Liver (tissue), 8 donors: ENCODE measurements at regions not wholly inside any gene's neighbourhood (a gene's known extent, or its start where the extent isn't known, plus 50 kb on each side); places are given as distances from the start of the nearest gene placed in this dataset.

Experiments
- DNase-seq: peaks from one replicate; pipeline ENCODE4 v3.0.0-alpha.2; 2017; ENCODE audit warnings: low spot score
- H3K27ac ChIP-seq, 2 donors: one replicate each; pipeline ENCODE4 v1.7.0; 2013; ENCODE audit warnings: inconsistent platforms in 2 of 2, low read length in 2 of 2, control low read depth in 1 of 2, low read depth in 1 of 2, mild to moderate bottlenecking in 1 of 2
- H3K27me3 ChIP-seq, 4 donors: one replicate each; pipeline versions ENCODE4 v1.6.1 to v1.7.0; 2013; ENCODE audit warnings: low read length in 3 of 4, inconsistent platforms in 1 of 4, mild to moderate bottlenecking in 1 of 4, moderate library complexity in 1 of 4; ENCODE audit not compliant: control insufficient read depth in 4 of 4, insufficient read depth in 4 of 4
- H3K36me3 ChIP-seq, 4 donors: one replicate each; pipeline versions ENCODE4 v1.6.1 to v1.7.0; 2013; ENCODE audit warnings: low read length in 3 of 4, mild to moderate bottlenecking in 3 of 4, low read depth in 1 of 4, moderate library complexity in 1 of 4; ENCODE audit not compliant: control insufficient read depth in 4 of 4, insufficient read depth in 3 of 4
- H3K4me1 ChIP-seq, 4 donors: one replicate each; pipeline versions ENCODE4 v1.6.1 to v1.7.0; 2013; ENCODE audit warnings: low read length in 3 of 4, mild to moderate bottlenecking in 3 of 4, moderate library complexity in 1 of 4; ENCODE audit not compliant: control insufficient read depth in 4 of 4, insufficient read depth in 4 of 4
- H3K4me3 ChIP-seq, 3 donors: one replicate each; pipeline versions ENCODE4 v1.6.1 to v1.7.0; 2013; ENCODE audit warnings: low read length in 3 of 3, control low read depth in 1 of 3, low read depth in 1 of 3, mild to moderate bottlenecking in 1 of 3
- H3K9ac ChIP-seq, 2 donors: one replicate each; pipeline ENCODE4 v1.7.0; 2013; ENCODE audit warnings: low read length in 2 of 2, mild to moderate bottlenecking in 2 of 2, moderate library complexity in 2 of 2, control low read depth in 1 of 2, low read depth in 1 of 2
- H3K9me3 ChIP-seq, 4 donors: one replicate each; pipeline versions ENCODE4 v1.6.1 to v1.7.0; 2013; ENCODE audit warnings: low read length in 3 of 4; ENCODE audit not compliant: control insufficient read depth in 4 of 4
- ATF3 ChIP-seq: IDR thresholded peaks from 2 replicates; pipeline ENCODE4 v1.6.1; 2016; ENCODE audit warnings: antibody characterized with exemption
- CTCF ChIP-seq: fragments of 150-350 bp; IDR thresholded peaks from 2 replicates; pipeline ENCODE4 v1.5.1; 2017; ENCODE audit warnings: improper control_type of control experiment, low read depth, low read length; ENCODE audit not compliant: missing input control
- FOXA2 ChIP-seq: IDR thresholded peaks from 2 replicates; pipeline ENCODE4 v1.6.1; 2016; ENCODE audit warnings: antibody characterized with exemption
- GABPA ChIP-seq, 2 donors: IDR thresholded peaks in 1 of 2; conservative IDR thresholded peaks in 1 of 2; 2 replicates each; pipeline ENCODE4 v1.6.1; 2016; ENCODE audit warnings: antibody characterized with exemption in 2 of 2, mild to moderate bottlenecking in 1 of 2, moderate library complexity in 1 of 2
- HNF4A ChIP-seq, 2 donors: conservative IDR thresholded peaks; 2 replicates each; pipeline ENCODE4 v1.6.1; 2016; ENCODE audit warnings: antibody characterized with exemption in 2 of 2, mild to moderate bottlenecking in 2 of 2
- HNF4G ChIP-seq: IDR thresholded peaks from 2 replicates; pipeline ENCODE4 v1.6.1; 2016; ENCODE audit warnings: antibody characterized with exemption
- JUND ChIP-seq, 2 donors: IDR thresholded peaks; 2 replicates each; pipeline ENCODE4 v1.6.1; 2016; ENCODE audit warnings: antibody characterized with exemption in 2 of 2
- MAX ChIP-seq: IDR thresholded peaks from 2 replicates; pipeline ENCODE4 v1.6.1; 2016; ENCODE audit warnings: antibody characterized with exemption
- NR2F2 ChIP-seq: IDR thresholded peaks from 2 replicates; pipeline ENCODE4 v1.6.1; 2016; ENCODE audit warnings: antibody characterized with exemption
- RAD21 ChIP-seq, 2 donors: IDR thresholded peaks; 2 replicates each; pipeline ENCODE4 v1.6.1; 2016; ENCODE audit warnings: antibody characterized with exemption in 2 of 2, mild to moderate bottlenecking in 2 of 2
- RXRA ChIP-seq, 2 donors: IDR thresholded peaks; 2 replicates each; pipeline ENCODE4 v1.6.1; 2017 to 2018; ENCODE audit warnings: antibody characterized with exemption in 2 of 2, mild to moderate bottlenecking in 1 of 2
- TAF1 ChIP-seq: conservative IDR thresholded peaks from 2 replicates; pipeline ENCODE4 v1.6.1; 2016; ENCODE audit warnings: antibody characterized with exemption, mild to moderate bottlenecking
- ZBTB33 ChIP-seq: IDR thresholded peaks from 2 replicates; pipeline ENCODE4 v1.6.1; 2016; ENCODE audit warnings: antibody characterized with exemption
- WGBS: extraction: QIAGEN DNeasy Blood & Tissue Kit; methylation state at CpG from one replicate; pipeline ENCODE4 v1.1.7; 2013; 5-methylcytosine and 5-hydroxymethylcytosine counted together
- donor health status: healthy.
- donor health status: healthy.
- donor health status: healthy.
- donor health status: healthy.
- donor health status: healthy.

- TF ChIP-seq CTCF (no peak), MAX (no peak)
Measured at GRCh38 chr22:46079861-46080821, 70.2 kb upstream of the PPARA start (continued).

- peak overlapping the region; percentile 55 to 75 for H3K27ac ChIP-seq
- H3K36me3 ChIP-seq, result no peaks in the 10 kb centered on the region
- DNase-seq, result no peak
- WGBS, result 78% methylated on average over 25 of the region's 25 CpGs
- H3K27me3 ChIP-seq, result no peaks in the 10 kb centered on the region
- TF ChIP-seq ZBTB33, result no peak
- no peak for TF ChIP-seq ATF3
- TF ChIP-seq FOXA2, result no peak
- TF ChIP-seq TAF1, result no peak
- no peak for TF ChIP-seq GABPA (IDR thresholded peaks at IDR 0.05 in 1 of 2, conservative IDR thresholded peaks at IDR 0.05 in 1 of 2)
- TF ChIP-seq HNF4A (conservative IDR thresholded peaks at IDR 0.05), result no peak
- no peak for TF ChIP-seq RXRA (IDR thresholded peaks at IDR 0.05)
- no peak for TF ChIP-seq JUND (IDR thresholded peaks at IDR 0.05)
- no peak for TF ChIP-seq HNF4G
- no peak for TF ChIP-seq MAX
- no peak for TF ChIP-seq NR2F2
- TF ChIP-seq CTCF, result no peak
- TF ChIP-seq RAD21 (IDR thresholded peaks at IDR 0.05), result no peak
- no peaks in the 10 kb centered on the region for H3K9me3 ChIP-seq
- H3K4me3 ChIP-seq, result no peak overlapping the region
- peak overlapping the region in 1 of 2 donors; percentile 36 for H3K9ac ChIP-seq
- H3K4me1 ChIP-seq, result peaks cover 24 to 61% (median 55%) of the 10 kb centered on the region in 4 donors
Measured at GRCh38 chr22:46081036-46081830, 69.1 kb upstream of the PPARA start.
